ENCODE measurements at regions not wholly inside any gene's neighbourhood (a gene's known extent, or its start where the extent isn't known, plus 50 kb on each side); places are given as distances from the start of the nearest gene placed in this dataset.

- FAIRE-seq (no peak), DNase-seq (ENCODE audit: insufficient read length, low spot score) (no peak)
- TF ChIP-seq CTCF (IDR thresholded peaks at IDR 0.05; ENCODE audit: insufficient read depth, missing control alignments), result no peak
These were observed 1825.0 kb upstream of the RAG2 start for GRCh38 chr11:38423042-38423441.

GRCh38 chr11:38416141-38416540 is 1818.1 kb upstream of the RAG2 start:
- FAIRE-seq, result no peak
- no peak for TF ChIP-seq CTCF (IDR thresholded peaks at IDR 0.05; ENCODE audit: insufficient read depth, missing control alignments)
- DNase-seq (ENCODE audit: insufficient read length, low spot score), result no peak

- no peak for TF ChIP-seq CTCF (IDR thresholded peaks at IDR 0.05; ENCODE audit: insufficient read depth, missing control alignments)
- FAIRE-seq (no peak), DNase-seq (ENCODE audit: insufficient read length, low spot score) (no peak)
These were observed 1813.1 kb upstream of the RAG2 start for GRCh38 chr11:38411149-38411548.

GRCh38 chr11:38402063-38402462 is 1804.0 kb upstream of the RAG2 start:
- TF ChIP-seq CTCF (IDR thresholded peaks at IDR 0.05; ENCODE audit: insufficient read depth, missing control alignments), result no peak
- FAIRE-seq (no peak), DNase-seq (ENCODE audit: insufficient read length, low spot score) (no peak)

GRCh38 chr11:38392176-38392575 is 1794.1 kb upstream of the RAG2 start:
- DNase-seq (ENCODE audit: insufficient read length, low spot score) (no peak), FAIRE-seq (no peak)
- TF ChIP-seq CTCF (IDR thresholded peaks at IDR 0.05; ENCODE audit: insufficient read depth, missing control alignments), result no peak

- no peak for DNase-seq (ENCODE audit: insufficient read length, low spot score)
- no peak for FAIRE-seq
- no peak for TF ChIP-seq CTCF (IDR thresholded peaks at IDR 0.05; ENCODE audit: insufficient read depth, missing control alignments)
These were observed 1786.5 kb upstream of the RAG2 start for GRCh38 chr11:38384568-38384967.

- FAIRE-seq, result no peak
- no peak for DNase-seq (ENCODE audit: insufficient read length, low spot score)
- no peak for TF ChIP-seq CTCF (IDR thresholded peaks at IDR 0.05; ENCODE audit: insufficient read depth, missing control alignments)
These were observed 1767.2 kb upstream of the RAG2 start for GRCh38 chr11:38365274-38365673.
